ENCODE measurements at regions not wholly inside any gene's neighbourhood (a gene's known extent, or its start where the extent isn't known, plus 50 kb on each side); places are given as distances from the start of the nearest gene placed in this dataset.

- TF ChIP-seq ZBTB21 (CRISPR knock-in tag; IDR thresholded peaks at IDR 0.05; ENCODE audit: borderline replicate concordance), result no peak
- TF ChIP-seq TEAD4 (CRISPR knock-in tag; IDR thresholded peaks at IDR 0.05), result no peak
Measured at GRCh38 chr5:155989879-155990278, 337.1 kb upstream of the SGCD start.
